ENCODE measurements at regions not wholly inside any gene's neighbourhood (a gene's known extent, or its start where the extent isn't known, plus 50 kb on each side); places are given as distances from the start of the nearest gene placed in this dataset.

DNA sequence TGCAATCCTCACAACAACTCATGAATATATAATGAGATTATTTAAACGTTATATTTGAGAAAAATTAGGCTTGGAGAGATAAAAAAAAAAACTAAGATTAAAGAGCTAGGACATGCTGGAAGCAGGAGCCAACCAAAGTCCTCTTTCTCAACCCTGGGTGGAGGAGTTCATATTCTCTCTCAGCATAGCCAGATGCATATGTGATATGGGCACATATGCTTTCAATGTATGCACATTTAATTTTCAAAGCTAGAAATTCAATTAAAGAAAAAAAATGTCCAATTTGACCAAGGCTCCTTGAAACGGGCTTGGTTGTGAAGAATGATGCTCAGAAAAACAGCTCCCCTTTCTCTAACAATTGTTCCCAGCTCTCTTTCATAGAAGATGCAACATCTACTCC, 61.9 kb upstream of the GRIP1 start:
- Mint-ChIP-seq H3K27me3 (ENCODE audit: low read depth, poor library complexity) (peaks cover 9% of the 10 kb centered on the region), H3K36me3 (ENCODE audit: low read depth) (no peaks in the 10 kb centered on the region), H3K4me1 (peaks cover 9% of the 10 kb centered on the region), H3K4me3 (no peak overlapping the region), H3K27ac (no peak overlapping the region), H3K9me3 (no peaks in the 10 kb centered on the region)
- TF ChIP-seq, protein P1, sequence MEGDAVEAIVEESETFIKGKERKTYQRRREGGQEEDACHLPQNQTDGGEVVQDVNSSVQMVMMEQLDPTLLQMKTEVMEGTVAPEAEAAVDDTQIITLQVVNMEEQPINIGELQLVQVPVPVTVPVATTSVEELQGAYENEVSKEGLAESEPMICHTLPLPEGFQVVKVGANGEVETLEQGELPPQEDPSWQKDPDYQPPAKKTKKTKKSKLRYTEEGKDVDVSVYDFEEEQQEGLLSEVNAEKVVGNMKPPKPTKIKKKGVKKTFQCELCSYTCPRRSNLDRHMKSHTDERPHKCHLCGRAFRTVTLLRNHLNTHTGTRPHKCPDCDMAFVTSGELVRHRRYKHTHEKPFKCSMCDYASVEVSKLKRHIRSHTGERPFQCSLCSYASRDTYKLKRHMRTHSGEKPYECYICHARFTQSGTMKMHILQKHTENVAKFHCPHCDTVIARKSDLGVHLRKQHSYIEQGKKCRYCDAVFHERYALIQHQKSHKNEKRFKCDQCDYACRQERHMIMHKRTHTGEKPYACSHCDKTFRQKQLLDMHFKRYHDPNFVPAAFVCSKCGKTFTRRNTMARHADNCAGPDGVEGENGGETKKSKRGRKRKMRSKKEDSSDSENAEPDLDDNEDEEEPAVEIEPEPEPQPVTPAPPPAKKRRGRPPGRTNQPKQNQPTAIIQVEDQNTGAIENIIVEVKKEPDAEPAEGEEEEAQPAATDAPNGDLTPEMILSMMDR (IDR thresholded peaks at IDR 0.05), result no peak
- no peak for DNase-seq

DNA sequence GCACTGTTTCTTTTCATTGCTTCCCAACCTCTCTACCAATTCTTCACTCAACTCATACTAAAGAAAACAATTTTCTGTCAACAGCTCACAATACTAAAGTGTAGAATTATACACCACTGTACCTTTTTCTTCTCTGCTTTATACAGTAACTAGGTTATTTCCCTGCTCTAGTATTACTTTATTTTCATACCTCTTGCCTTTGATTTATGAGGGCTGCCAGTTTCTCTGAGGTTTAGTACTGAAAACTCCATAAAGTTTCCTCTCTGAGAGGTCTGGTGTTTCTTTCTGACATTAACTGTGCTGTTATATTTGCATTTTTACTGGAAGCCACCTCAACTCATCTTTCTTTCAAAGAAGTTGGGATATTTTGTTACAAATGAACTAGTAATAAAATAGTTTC, 63.0 kb upstream of the GRIP1 start:
- Mint-ChIP-seq H3K27ac (no peak overlapping the region), H3K4me3 (no peak overlapping the region), H3K27me3 (ENCODE audit: low read depth, poor library complexity) (peaks cover 9% of the 10 kb centered on the region), H3K36me3 (ENCODE audit: low read depth) (no peaks in the 10 kb centered on the region), H3K4me1 (peaks cover 9% of the 10 kb centered on the region), H3K9me3 (no peaks in the 10 kb centered on the region)
- TF ChIP-seq, protein P1 (IDR thresholded peaks at IDR 0.05), result no peak
- no peak for DNase-seq

DNA sequence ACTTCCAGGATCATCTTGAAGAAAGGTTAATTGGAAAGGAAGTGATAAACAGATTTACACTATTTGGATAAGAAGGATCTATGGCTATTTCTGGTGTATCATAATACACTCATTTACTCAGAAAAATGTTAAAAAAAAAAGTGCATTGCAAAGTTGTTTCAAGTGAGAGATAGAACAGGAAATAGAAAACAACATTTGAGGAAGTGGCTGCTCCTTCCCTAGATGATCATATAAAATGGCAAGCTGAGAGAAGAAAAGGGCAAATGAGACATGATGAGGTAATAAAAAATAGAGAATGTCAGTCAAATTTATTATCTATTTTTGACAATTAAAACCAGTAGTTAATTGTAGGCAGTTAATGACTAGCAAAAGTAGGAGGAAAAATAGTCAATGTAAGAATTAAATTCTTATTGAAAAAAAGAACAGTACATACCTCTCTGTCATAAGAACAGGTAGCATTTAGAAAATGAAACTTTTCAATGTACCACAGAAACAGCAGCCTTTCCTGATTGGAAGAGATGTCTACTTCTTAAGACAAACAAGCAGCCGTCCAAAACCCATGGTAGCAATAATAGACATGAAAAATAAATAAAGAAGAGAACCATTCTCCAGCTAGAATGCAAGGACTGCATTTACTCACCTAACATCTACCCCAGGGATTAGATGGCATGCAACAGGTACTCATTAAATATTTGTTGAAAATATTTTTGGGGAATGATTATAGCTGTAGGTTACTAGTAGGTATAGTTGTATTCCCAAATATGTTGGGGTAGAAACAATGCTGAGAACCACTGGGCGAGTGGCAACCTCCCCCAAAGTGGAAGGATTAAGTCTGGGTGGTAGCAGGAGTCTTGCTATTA, 63.9 kb upstream of the GRIP1 start:
- Mint-ChIP-seq H3K4me1 (peaks cover 9% of the 10 kb centered on the region), H3K9me3 (no peaks in the 10 kb centered on the region), H3K36me3 (ENCODE audit: low read depth) (no peaks in the 10 kb centered on the region), H3K27ac (no peak overlapping the region), H3K4me3 (no peak overlapping the region), H3K27me3 (ENCODE audit: low read depth, poor library complexity) (peaks cover 9% of the 10 kb centered on the region)
- TF ChIP-seq, protein P1 (IDR thresholded peaks at IDR 0.05), result no peak
- no peak for DNase-seq

DNA sequence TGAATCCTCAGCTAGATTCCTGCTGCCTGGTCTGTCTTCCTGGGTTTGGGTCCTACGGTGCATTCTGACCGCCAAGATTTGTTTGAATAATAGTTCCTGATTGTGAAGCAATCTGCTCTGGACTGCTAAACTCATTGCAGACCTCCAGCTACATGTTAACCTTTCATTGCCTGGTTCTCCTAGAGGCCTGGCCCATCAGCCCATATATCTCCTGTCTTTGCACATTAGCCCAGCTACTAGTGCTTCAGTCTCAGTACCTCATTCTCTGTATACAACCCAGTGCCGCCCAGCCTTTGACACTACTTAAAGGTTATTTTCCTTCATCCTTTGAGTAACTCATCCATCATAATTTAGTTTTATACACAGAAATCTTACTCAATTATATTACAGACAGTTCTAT, 65.6 kb upstream of the GRIP1 start:
- Mint-ChIP-seq H3K27me3 (ENCODE audit: low read depth, poor library complexity) (peaks cover 9% of the 10 kb centered on the region), H3K27ac (no peak overlapping the region), H3K4me1 (peaks cover 9% of the 10 kb centered on the region), H3K4me3 (no peak overlapping the region), H3K36me3 (ENCODE audit: low read depth) (no peaks in the 10 kb centered on the region), H3K9me3 (no peaks in the 10 kb centered on the region)
- TF ChIP-seq, protein P1 (IDR thresholded peaks at IDR 0.05), result no peak
- no peak for DNase-seq

DNA sequence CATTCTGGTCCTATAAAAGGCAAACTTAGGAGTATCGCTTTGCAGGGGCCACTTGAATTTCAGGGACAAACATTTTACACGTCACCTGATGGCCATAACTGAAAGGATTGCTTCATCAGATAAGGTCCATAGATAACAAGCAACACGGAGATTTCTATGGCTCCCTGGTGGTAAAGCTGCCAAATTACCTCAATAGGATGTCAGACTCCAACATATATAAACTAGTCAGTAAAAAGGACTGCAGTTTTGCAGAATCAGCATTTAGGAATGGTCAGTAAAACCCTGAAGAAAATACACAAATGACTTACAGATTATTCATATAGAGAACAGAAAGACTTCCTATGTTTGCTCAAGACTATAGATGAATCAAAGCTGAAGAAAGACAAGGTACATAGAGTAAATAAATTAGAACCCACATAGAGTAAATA, 66.1 kb upstream of the GRIP1 start:
- Mint-ChIP-seq H3K36me3 (ENCODE audit: low read depth) (no peaks in the 10 kb centered on the region), H3K27me3 (ENCODE audit: low read depth, poor library complexity) (peaks cover 7% of the 10 kb centered on the region), H3K4me1 (peaks cover 9% of the 10 kb centered on the region), H3K27ac (no peak overlapping the region), H3K9me3 (no peaks in the 10 kb centered on the region), H3K4me3 (no peak overlapping the region)
- TF ChIP-seq, protein P1 (IDR thresholded peaks at IDR 0.05), result no peak
- DNase-seq, result no peak
